ENCODE measurements at regions not wholly inside any gene's neighbourhood (a gene's known extent, or its start where the extent isn't known, plus 50 kb on each side); places are given as distances from the start of the nearest gene placed in this dataset.

DNA sequence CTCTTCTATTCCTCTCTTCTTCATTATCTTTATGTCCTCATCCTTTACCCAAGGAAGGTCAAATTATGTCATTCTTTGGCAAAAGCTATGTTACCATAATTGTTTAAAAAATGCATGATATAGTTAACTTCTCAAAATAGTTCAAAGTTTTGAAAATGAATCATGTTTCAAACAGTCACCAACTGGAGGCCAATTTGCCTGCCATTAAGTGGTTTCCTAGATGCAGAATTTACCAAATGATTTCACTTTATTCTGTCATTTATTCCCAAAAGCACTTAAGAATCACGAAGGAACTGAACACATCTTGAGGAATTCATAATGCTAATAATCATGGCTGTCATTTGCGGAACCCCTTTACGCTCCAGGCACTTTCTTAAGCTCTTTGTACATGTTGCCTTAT, 190.9 kb upstream of the CDH11 start:
- H3K9ac ChIP-seq (ENCODE audit: low read depth, low read length) = no peak overlapping the region
- peak overlapping the region; percentile 75 to 80; a peak in 3 of 4 replicates for H4K8ac ChIP-seq (ENCODE audit: low read depth in 2 of 2, low read length in 2 of 2)
- ChIA-PET CTCF (interaction anchor here (0.6 kb wide), 1 partner anchor 28 kb away, joined by 3 read pairs; no protein-coding TSS in a partner anchor), POLR2A (ENCODE audit: unreplicated experiment) (no interaction called here)
- no peaks in the 10 kb centered on the region for H3K79me1 ChIP-seq (ENCODE audit: low read depth in 1 of 2, low read length in 2 of 2)
- no peaks in the 10 kb centered on the region for H3K27me3 ChIP-seq (ENCODE audit: control insufficient read depth, insufficient read depth, low read length)
- H2AK9ac ChIP-seq (replicated peaks; ENCODE audit: low read depth, low read length, poor library complexity) = no peak overlapping the region
- H3K27ac ChIP-seq (ENCODE audit: insufficient read depth, low read length) = no peak overlapping the region; the same call in 1 of the 2 replicates
- peak overlapping the region; percentile 48; the same call in 2 of the 3 replicates for H2BK15ac ChIP-seq (ENCODE audit: low read depth, low read length)
- peak overlapping the region; percentile 93; the same call in 1 of the 2 replicates for H3K18ac ChIP-seq (ENCODE audit: low read depth, low read length)
- BruUV-seq (replicated peaks) = no TSS peak
- H3K9me3 ChIP-seq (ENCODE audit: control insufficient read depth, insufficient read depth, low read length) = peaks cover 6% of the 10 kb centered on the region
- peak overlapping the region; percentile 87 for H4K91ac ChIP-seq (ENCODE audit: insufficient read depth, low read depth, low read length)
- in situ Hi-C loops (cut with MboI; ENCODE audit: low sequenced_read_pairs) = no loop called here
- dilution Hi-C loops (cut with HindIII; ENCODE audit: low sequenced_read_pairs, unreplicated experiment) = no loop called here
- peak overlapping the region; percentile 93; the same call in 1 of the 2 replicates for H4K5ac ChIP-seq (ENCODE audit: low read depth, low read length)
- peak overlapping the region; percentile 87 for H3K4ac ChIP-seq (ENCODE audit: low read depth, low read length)
- no peak overlapping the region for H2AFZ ChIP-seq (replicated peaks; ENCODE audit: low read length, poor library complexity)
- ATAC-seq (ENCODE audit: low read depth) (peak; percentile 44), DNase-seq (peak; percentile 78)
- H3K23ac ChIP-seq (ENCODE audit: low read depth, low read length) = peak overlapping the region; percentile 53; the same call in 1 of the 2 replicates
- intact Hi-C loops (cut with micrococcal nuclease) = loop anchor here (5.0 to 10.0 kb wide), 2 partner anchors 190 to 852 kb away; partner anchors contain the start of gene CDH11
- H3K4me3 ChIP-seq (ENCODE audit: insufficient read depth, low read depth, low read length) = no peak overlapping the region
- no CpG with 5 or more reads among the region's 3 CpGs for WGBS, 2 experiments (ENCODE audit: extremely low coverage in 2 of 2, insufficient read length in 1 of 2)
- H2BK120ac ChIP-seq (ENCODE audit: low read depth, low read length) = peak overlapping the region; percentile 94
- H3K14ac ChIP-seq (replicated peaks; ENCODE audit: low read depth, low read length) = peak overlapping the region; percentile 76
- peak overlapping the region; percentile 52; the same call in 1 of the 2 replicates for H3K4me2 ChIP-seq (ENCODE audit: low read depth, low read length)
- peak overlapping the region; percentile 87 for H2BK5ac ChIP-seq (ENCODE audit: low read depth, low read length, poor library complexity, severe bottlenecking)
- H3K4me1 ChIP-seq (ENCODE audit: control insufficient read depth, insufficient read depth, low read length) = peaks cover 18% of the 10 kb centered on the region
- TF ChIP-seq USF2 (IDR thresholded peaks at IDR 0.05; ENCODE audit: low read depth, low read length) (no peak), RFX5 (IDR thresholded peaks at IDR 0.05; ENCODE audit: low read depth, low read length) (no peak), RAD21 (IDR thresholded peaks at IDR 0.05; ENCODE audit: low read length) (no peak), MAFK (IDR thresholded peaks at IDR 0.05; ENCODE audit: low read depth, low read length) (no peak), MAZ (IDR thresholded peaks at IDR 0.05; ENCODE audit: borderline replicate concordance, low read depth, low read length) (no peak), RCOR1 (IDR thresholded peaks at IDR 0.05; ENCODE audit: insufficient replicate concordance, low read length) (no peak), NFE2L2 (IDR thresholded peaks at IDR 0.05; ENCODE audit: low read depth, low read length) (no peak), MXI1 (IDR thresholded peaks at IDR 0.05; ENCODE audit: borderline replicate concordance, low read depth, low read length) (no peak), CHD1 (IDR thresholded peaks at IDR 0.05; ENCODE audit: low read depth, low read length) (no peak), FOS (IDR thresholded peaks at IDR 0.05; ENCODE audit: low read depth, low read length) (no peak), CEBPB (IDR thresholded peaks at IDR 0.05; ENCODE audit: low read depth, low read length) (no peak), BHLHE40 (IDR thresholded peaks at IDR 0.05; ENCODE audit: low read depth, low read length) (no peak), POLR2A (IDR thresholded peaks at IDR 0.05; ENCODE audit: low read depth, low read length) (no peak), SMC3 (IDR thresholded peaks at IDR 0.05; ENCODE audit: low read depth, low read length) (no peak), CTCF (conservative IDR thresholded peaks at IDR 0.05; ENCODE audit: low read depth, low read length) (no peak)
- TF ChIP-seq, protein P1, sequence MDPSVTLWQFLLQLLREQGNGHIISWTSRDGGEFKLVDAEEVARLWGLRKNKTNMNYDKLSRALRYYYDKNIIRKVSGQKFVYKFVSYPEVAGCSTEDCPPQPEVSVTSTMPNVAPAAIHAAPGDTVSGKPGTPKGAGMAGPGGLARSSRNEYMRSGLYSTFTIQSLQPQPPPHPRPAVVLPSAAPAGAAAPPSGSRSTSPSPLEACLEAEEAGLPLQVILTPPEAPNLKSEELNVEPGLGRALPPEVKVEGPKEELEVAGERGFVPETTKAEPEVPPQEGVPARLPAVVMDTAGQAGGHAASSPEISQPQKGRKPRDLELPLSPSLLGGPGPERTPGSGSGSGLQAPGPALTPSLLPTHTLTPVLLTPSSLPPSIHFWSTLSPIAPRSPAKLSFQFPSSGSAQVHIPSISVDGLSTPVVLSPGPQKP (IDR thresholded peaks at IDR 0.05; ENCODE audit: borderline replicate concordance, low read depth, low read length) = no peak
- H3K56ac ChIP-seq (ENCODE audit: extremely low read depth, insufficient read depth, low read length) = peak overlapping the region; percentile 44; the same call in 1 of the 2 replicates
- no peaks in the 10 kb centered on the region for H4K20me1 ChIP-seq (ENCODE audit: insufficient read depth, low read length)
- no peaks in the 10 kb centered on the region for H3K36me3 ChIP-seq (ENCODE audit: control insufficient read depth, insufficient read depth, low read length)
- H2BK20ac ChIP-seq (ENCODE audit: low read depth, low read length) = peak overlapping the region; percentile 94
- peak overlapping the region; percentile 77; the same call in 1 of the 2 replicates for H2AK5ac ChIP-seq (ENCODE audit: low read depth, low read length)
- H3K9me1 ChIP-seq (ENCODE audit: insufficient read depth, low read length) = peaks cover 6% of the 10 kb centered on the region
